NCI-H510A (cell line): ENCODE measurements at regions not wholly inside any gene's neighbourhood (a gene's known extent, or its start where the extent isn't known, plus 50 kb on each side); places are given as distances from the start of the nearest gene placed in this dataset.

Experiments
- DNase-seq: peaks from one replicate; lab custom pipeline; 2025; lab: John Stamatoyannopoulos, UW

- DNase-seq = peak; percentile 49
Measured at GRCh38 chr10:57015595-57016318, 654.7 kb upstream of the ZWINT start.

GRCh38 chr10:57015187-57015586 is 654.1 kb upstream of the ZWINT start:
- no peak for DNase-seq

- no peak for DNase-seq
Measured at GRCh38 chr10:57014758-57015157, 653.7 kb upstream of the ZWINT start.

- no peak for DNase-seq
Measured at GRCh38 chr10:57008189-57008588, 647.1 kb upstream of the ZWINT start.

GRCh38 chr10:56991591-56992069 is 630.6 kb upstream of the ZWINT start:
- no peak for DNase-seq

DNA sequence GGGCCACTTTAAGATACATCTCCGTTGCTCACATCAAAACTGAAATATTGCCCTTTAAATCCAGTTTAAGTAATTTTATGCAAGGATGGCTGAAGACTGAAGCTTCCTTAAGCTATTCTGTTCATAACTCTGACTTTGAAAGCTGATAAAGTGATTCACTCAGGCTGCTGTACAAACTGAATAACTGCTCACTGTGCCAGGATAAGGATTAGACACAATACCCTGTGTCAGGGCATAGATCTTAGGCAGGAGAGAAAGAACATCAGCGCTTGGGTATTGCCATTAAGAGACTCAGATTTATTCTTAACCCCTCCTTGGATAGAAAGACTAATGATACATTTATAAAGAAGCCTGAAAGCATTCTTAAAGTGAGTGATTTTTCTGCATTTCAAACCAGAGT is 614.5 kb upstream of the ZWINT start:
- DNase-seq = no peak

- no peak for DNase-seq
Measured at GRCh38 chr10:56973766-56974165, 612.7 kb upstream of the ZWINT start.

GRCh38 chr10:56943221-56943755 is 582.2 kb upstream of the ZWINT start:
- no peak for DNase-seq

- no peak for DNase-seq
Measured at GRCh38 chr10:56934515-56934914, 573.5 kb upstream of the ZWINT start.

GRCh38 chr10:56928714-56929113 is 567.7 kb upstream of the ZWINT start:
- DNase-seq = no peak

GRCh38 chr10:56927701-56928100 is 566.6 kb upstream of the ZWINT start:
- no peak for DNase-seq

DNA sequence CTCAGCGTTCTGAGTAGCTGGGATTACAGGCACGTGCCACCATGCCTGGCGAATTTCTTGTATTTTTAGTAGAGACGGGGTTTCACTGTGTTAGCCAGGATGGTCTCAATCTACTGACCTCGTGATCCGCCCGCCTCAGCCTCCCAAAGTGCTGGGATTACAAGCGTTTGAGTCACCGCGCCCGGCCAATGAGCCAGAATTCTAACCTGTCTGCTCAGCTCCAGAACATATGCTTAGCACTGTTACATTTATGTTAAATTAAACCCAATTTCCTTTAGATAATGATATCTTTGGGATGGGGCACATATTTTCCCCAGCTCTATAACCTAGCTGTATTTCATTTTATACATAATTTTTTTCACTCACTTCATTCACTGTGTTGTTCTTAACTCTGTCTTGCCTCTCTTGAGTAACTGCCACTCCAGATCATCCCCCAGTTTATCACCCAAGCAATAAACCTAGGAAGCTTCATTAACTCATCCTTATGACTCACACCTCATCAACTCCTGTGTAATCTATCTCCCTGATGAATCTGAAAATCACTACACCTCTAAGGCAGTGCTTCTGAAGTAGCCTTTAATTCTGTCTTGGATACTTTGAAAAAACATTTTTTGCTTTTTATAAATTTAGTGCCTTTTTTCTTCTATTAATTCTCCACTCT is 559.7 kb upstream of the ZWINT start:
- no peak for DNase-seq

DNA sequence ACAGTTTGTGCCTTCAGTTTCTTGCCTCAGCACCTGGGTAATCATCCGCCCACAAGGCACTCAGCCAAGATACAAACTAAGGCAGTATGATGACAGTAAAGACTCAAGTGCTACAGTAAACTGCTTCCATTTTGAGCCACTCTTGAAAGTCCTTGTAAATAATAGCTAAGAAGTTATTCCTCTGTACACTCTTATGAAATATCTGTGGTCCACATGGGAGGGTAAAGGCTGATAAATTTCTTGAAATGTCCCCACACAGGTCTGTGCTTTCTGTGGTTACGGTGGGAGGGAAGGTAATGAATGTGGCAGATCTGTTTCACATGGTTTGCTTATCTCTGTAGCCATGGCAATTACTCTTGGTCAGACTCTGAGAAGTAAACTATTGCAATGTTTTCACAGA is 551.0 kb upstream of the ZWINT start:
- DNase-seq = no peak

DNA sequence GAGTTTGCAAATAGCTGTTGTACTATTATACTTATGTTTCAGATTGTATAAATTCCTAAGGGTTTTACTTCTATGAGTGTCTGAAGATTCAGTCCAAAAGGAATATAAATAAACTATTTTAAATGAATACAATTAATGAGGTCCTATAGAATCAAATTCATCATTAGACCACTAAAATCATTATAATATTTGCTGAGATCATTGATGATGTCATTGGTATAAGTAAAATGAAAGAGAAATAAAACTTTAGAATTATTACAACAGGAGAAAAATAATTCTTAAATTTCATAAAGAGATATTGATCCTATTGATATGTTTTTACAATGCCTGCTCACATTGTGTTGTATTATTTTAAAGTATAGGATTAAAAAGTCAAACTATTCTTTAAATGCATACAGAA is 544.0 kb upstream of the ZWINT start:
- no peak for DNase-seq

- DNase-seq = no peak
Measured at GRCh38 chr10:56902554-56902953, 541.5 kb upstream of the ZWINT start.

- DNase-seq = no peak
Measured at GRCh38 chr10:56895306-56895705, 534.2 kb upstream of the ZWINT start.

DNA sequence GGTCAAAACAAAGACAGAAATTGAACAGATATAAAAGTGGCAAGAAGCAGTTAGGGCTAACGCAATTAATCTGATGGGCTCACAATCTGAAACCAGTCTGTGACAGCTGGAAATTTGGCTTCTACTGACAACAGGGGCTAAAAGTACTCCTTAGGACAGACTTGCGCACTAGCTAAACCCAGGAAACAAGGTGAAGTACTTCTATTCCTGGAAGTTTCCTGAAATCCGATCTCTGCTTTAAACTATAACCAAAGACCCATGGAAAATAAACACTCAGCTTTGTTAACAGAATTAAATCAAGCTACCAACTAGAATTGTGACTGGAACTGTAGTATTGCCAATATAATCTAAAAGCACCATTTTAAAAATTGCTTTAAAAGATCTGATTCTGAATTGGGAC is 520.2 kb upstream of the ZWINT start:
- DNase-seq = no peak

DNA sequence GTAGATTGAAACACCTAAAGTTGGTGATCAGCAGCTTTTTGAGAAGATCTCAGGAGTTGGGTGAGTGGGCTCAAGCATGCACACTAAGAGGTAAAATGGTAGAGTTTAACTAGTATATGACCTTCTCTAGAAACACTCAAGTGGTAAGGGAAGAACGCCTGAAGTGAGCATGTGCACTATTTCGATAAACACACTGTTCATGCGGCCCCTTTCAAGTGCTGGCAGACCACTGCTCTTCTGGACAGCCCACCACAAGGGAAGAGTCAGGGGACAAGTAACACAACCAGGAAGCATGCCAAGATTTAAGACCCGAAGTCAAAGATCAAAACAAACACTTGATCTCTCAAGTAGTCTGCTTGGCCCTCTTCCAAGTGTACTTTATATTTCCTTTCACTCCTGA is 519.5 kb upstream of the ZWINT start:
- DNase-seq = no peak

GRCh38 chr10:56874950-56875349 is 513.9 kb upstream of the ZWINT start:
- DNase-seq = no peak

DNA sequence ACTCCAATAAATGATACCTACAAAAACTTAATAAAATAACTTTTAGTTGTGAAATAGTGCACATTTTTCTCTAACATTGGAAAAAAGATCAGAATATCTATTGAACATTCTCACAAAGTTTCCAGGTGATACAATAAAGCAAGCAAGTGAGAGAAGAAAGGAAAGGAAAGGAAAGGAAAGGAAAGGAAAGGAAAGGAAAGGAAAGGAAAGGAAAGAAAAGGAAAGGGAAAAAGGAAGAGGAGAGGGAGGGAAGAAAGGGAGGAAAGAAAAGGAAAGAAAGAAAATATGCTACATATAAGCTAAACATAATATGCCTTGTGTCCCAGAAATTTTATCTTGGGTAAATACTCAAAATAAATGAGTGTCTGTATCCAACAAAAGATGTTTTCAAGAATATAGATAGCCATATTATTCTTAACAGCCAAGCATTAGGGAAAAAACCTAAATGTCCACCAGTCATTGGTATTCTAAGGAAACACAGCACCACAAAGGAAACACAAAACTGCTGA is 510.2 kb upstream of the ZWINT start:
- no peak for DNase-seq

DNA sequence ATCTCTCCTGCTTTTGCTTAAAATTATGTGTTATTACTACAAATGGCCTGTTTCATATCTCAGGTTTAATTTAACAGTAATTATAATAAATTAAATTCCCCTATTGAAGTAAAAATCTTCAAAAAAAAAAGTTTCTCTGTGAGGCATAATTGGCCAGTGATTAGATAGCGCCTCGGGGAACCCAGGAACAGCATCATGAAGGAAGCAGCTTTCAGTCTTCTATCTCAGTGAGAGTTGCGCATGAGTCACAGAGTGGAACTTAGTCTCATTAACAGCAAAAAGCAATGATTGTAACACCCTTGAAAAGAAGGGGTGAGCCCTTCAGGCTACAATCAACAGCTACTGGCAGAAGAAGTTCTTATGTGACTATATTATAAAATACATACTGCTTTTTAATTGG is 506.2 kb upstream of the ZWINT start:
- no peak for DNase-seq

DNA sequence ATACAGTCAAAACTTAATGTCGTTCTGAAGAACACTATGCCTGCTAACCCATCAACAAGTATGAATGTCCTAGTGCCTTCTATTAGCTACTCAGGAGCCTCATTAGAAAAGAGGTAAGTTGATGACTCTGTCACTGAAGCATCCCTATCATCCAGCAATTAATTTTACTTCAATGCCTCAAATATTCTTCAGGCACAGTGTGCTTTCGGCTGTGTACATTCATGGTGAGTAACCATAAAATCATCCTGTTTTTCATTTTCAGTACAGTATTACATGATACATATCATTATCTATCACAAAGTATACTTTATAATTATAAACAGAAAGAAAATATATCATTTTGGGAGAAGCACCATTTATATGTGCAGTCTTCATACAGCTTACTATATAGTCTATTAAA is 495.5 kb upstream of the ZWINT start:
- no peak for DNase-seq

GRCh38 chr10:56844978-56845529 is 484.0 kb upstream of the ZWINT start:
- DNase-seq = no peak
